DMS53 (cell line): ENCODE measurements at regions not wholly inside any gene's neighbourhood (a gene's known extent, or its start where the extent isn't known, plus 50 kb on each side); places are given as distances from the start of the nearest gene placed in this dataset.

Experiments
- DNase-seq: peaks from one replicate; lab custom pipeline; 2025; lab: John Stamatoyannopoulos, UW

DNA sequence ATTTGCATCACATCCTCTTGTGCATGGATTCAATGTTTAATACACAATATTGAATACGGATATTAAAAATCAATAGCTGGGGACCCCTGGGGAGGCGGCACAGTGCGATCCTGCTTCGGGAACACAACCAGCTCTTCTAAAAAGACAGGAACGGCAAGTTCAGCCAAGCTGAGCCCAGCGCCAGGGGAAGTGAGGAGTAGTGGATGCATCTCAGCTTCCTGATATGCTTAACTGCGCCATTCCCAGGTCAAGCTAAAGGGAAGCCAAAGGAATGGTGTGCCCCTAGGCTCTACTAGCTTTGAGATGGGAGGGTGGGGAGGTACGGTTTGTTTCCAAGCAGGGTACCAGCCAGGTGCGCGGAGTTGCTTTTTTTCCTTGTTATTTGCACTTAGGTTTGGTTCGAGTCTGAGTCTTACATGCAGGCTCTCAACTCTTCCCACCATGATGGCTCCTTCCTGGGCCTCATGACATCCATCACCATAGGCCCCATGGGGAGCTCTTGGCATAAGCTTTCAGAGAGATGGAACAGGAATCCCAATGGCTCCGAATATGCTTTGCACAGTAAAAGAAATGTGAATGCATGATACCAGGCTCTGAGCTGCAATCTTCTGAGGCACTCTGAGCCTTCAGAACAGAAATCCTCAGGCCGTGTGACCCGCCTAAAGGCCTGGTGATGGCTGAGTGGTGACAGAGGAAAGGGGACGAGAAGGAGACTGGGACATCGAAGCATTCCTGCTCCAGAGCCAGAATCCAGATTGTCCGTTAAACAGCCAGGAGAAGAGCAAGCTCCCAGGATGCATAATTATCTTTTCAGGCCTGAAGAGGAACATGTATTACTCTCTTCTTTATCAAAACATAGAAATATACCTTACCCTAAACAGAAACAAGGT, 51.8 kb upstream of the BCOR start:
- DNase-seq: no peak

DNA sequence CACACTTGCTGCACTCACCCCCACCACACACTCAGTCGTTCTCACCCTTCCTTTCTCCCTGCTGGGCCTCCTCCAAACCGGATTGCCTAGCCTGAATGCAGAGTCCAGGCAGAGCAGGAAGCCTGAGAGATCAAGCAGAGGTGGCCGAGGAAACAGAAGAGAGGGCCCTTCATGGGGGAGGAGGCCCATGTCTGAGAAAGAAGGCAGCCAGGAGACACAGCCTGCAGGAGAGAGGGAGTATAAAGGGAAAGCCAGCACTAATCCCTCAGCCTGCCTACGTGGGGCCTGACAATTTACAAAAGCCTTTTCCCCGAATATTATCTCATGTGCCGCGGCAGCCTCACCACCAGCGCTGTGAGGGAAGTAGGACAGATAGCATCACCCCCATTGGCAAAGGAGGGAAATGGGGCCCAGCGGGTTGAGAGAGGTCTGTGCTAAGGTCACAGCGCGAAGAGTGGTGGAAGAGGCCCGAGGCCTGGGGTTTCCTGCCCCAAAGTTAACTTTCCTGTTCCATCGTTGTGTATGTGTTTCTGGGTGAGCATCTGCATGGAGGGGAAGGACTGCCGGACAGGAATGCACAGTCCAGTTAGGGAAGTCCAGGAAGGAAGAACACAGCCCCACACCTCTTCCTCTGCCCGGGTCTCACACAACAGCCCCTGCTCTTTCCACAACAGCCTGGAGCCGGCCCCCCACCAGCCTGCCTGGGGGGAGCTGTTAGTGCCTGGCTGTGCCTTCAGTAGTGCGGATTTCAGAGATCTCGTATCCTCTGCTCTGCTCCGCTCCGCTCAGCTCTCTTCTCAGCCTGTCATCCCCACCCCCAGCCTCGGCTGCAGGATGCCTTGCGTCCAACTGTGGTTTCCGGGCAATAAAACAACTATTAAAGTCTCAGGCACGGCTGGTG, 50.9 kb upstream of the BCOR start:
- no peak for DNase-seq

DNA sequence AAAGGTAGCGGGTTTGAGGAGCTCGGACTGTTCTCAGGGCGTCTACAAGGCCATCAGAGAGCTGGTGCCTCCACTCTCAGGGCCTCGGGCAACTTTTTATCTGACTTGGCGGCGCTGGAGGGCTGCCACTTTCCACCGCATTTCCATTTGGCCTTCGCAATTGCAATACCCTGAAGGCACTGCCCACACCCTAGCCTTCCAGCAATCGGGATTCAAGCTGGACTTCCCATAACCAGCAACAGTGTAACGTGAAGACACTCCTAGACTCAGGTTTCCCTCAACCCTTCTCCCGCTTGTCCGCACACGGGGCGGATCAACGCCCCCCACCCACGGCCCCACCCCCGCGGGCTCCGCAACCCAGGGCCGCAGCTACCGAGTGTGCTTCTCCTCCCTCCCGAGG, 50.2 kb upstream of the BCOR start:
- no peak for DNase-seq
